ENCODE measurements at regions not wholly inside any gene's neighbourhood (a gene's known extent, or its start where the extent isn't known, plus 50 kb on each side); places are given as distances from the start of the nearest gene placed in this dataset.

GRCh38 chr18:54532222-54532621, 58.8 kb upstream of the DYNAP start:
- DNase-seq = no peak

- DNase-seq = no peak
Measured at GRCh38 chr18:54532962-54533361, 58.1 kb upstream of the DYNAP start.

Data from C1 segment of cervical spinal cord (tissue), 14 donors.